HEK293 (cell line): ENCODE measurements at regions not wholly inside any gene's neighbourhood (a gene's known extent, or its start where the extent isn't known, plus 50 kb on each side); places are given as distances from the start of the nearest gene placed in this dataset.
"Not testable (repeated sequence)": the region's sequence is repeated elsewhere in the genome, so short reads cannot be mapped to it uniquely, and the experiment has no call there.

Experiments
- CTCF ChIA-PET: fragments of 350-600 bp; formaldehyde crosslinking; extraction: SDS; loops from one replicate; lab custom pipeline; 2021; ENCODE audit warnings: antibody characterized with exemption; lab: Yijun Ruan, JAX
- POLR2A ChIA-PET: fragments of 300-600 bp; formaldehyde crosslinking; extraction: SDS; loops from one replicate; lab custom pipeline; 2020; ENCODE audit warnings: antibody characterized with exemption, inconsistent platforms; lab: Yijun Ruan, JAX
- H3K27ac ChIP-seq: fragments of 200-500 bp; sonication (Bioruptor generic); 2 replicates; pipeline ENCODE4 v1.5.1; 2014; ENCODE audit warnings: low read depth, low read length, control low read depth, inconsistent platforms; ENCODE audit errors: extremely low read depth
- H3K36me3 ChIP-seq, 2 experiments: fragments of 200-500 bp in 1 of 2; sonication (Bioruptor generic) in 1 of 2; 1 replicate in 1 of 2; 2 replicates in 1 of 2; pipeline ENCODE4 v1.5.1; 2014 to 2017; ENCODE audit warnings: inconsistent platforms in 2 of 2, low read length in 2 of 2; ENCODE audit not compliant: control insufficient read depth in 2 of 2, insufficient read depth in 1 of 2
- H3K4me1 ChIP-seq: fragments of 200-500 bp; sonication (Bioruptor generic); 2 replicates; pipeline ENCODE4 v1.5.1; 2014; ENCODE audit warnings: mild to moderate bottlenecking, low read length, inconsistent platforms; ENCODE audit not compliant: control insufficient read depth, insufficient read depth
- H3K4me3 ChIP-seq: 2 replicates; pipeline ENCODE4 v1.5.1; 2011; ENCODE audit warnings: low read depth, mild to moderate bottlenecking, control low read depth, low read length, moderate library complexity
- H3K9me3 ChIP-seq: fragments of 200-500 bp; sonication (Bioruptor generic); 2 replicates; pipeline ENCODE4 v1.5.1; 2014; ENCODE audit warnings: low read depth, low read length, inconsistent platforms; ENCODE audit not compliant: control insufficient read depth, insufficient read depth
- EGR2 ChIP-seq: fragments of 450-650 bp; formaldehyde crosslinking; IDR thresholded peaks from 2 replicates; pipeline ENCODE4 v1.5.1; 2016; ENCODE audit warnings: low read depth, missing biosample characterization, missing genetic modification characterization
- KLF7 ChIP-seq: fragments of 450-650 bp; formaldehyde crosslinking; IDR thresholded peaks from 2 replicates; pipeline ENCODE4 v1.5.1; 2016; ENCODE audit warnings: missing biosample characterization, missing genetic modification characterization, borderline replicate concordance
- KLF8 ChIP-seq: fragments of 450-650 bp; formaldehyde crosslinking; IDR thresholded peaks from 2 replicates; pipeline ENCODE4 v1.5.1; 2016; ENCODE audit warnings: missing biosample characterization, missing genetic modification characterization
- KLF9 ChIP-seq: fragments of 450-650 bp; formaldehyde crosslinking; IDR thresholded peaks from 2 replicates; pipeline ENCODE4 v1.5.1; 2016; ENCODE audit warnings: missing biosample characterization, missing genetic modification characterization, low read depth
- ZBTB26 ChIP-seq: fragments of 450-650 bp; formaldehyde crosslinking; optimal IDR thresholded peaks from 2 replicates; pipeline ENCODE3; 2016; ENCODE audit warnings: missing biosample characterization, mild to moderate bottlenecking, missing genetic modification characterization
- ZEB2 ChIP-seq: fragments of 450-650 bp; formaldehyde crosslinking; IDR thresholded peaks from 2 replicates; pipeline ENCODE4 v1.5.1; 2016; ENCODE audit warnings: missing biosample characterization, missing genetic modification characterization
- ZNF10 ChIP-seq: fragments of 450-650 bp; formaldehyde crosslinking; IDR thresholded peaks from 2 replicates; pipeline ENCODE4 v1.5.1; 2017; ENCODE audit warnings: missing biosample characterization, missing genetic modification characterization
- ZNF114 ChIP-seq: fragments of 450-650 bp; formaldehyde crosslinking; IDR thresholded peaks from 2 replicates; pipeline ENCODE4 v1.5.0; 2017; ENCODE audit warnings: missing biosample characterization, missing genetic modification characterization
- ZNF610 ChIP-seq: fragments of 450-650 bp; formaldehyde crosslinking; IDR thresholded peaks from 2 replicates; pipeline ENCODE4 v1.5.1; 2016; ENCODE audit warnings: missing biosample characterization, missing genetic modification characterization, borderline replicate concordance
- ZNF654 ChIP-seq: fragments of 450-650 bp; formaldehyde crosslinking; IDR thresholded peaks from 2 replicates; pipeline ENCODE4 v1.5.1; 2016; ENCODE audit warnings: low read depth, missing biosample characterization, missing genetic modification characterization
- ZNF660 ChIP-seq: fragments of 450-650 bp; IDR thresholded peaks from 2 replicates; pipeline ENCODE4 v1.5.1; 2018; ENCODE audit warnings: missing biosample characterization, mild to moderate bottlenecking, missing genetic modification characterization
- ZNF664 ChIP-seq: fragments of 450-650 bp; formaldehyde crosslinking; IDR thresholded peaks from 2 replicates; pipeline ENCODE4 v1.5.1; 2016; ENCODE audit warnings: missing biosample characterization, missing genetic modification characterization
- TF ChIP-seq, protein P1 (sequence below): fragments of 450-650 bp; formaldehyde crosslinking; IDR thresholded peaks from 2 replicates; pipeline ENCODE4 v1.5.1; 2016; ENCODE audit warnings: missing biosample characterization, missing genetic modification characterization
- TF ChIP-seq, protein P2 (sequence below): fragments of 450-650 bp; formaldehyde crosslinking; IDR thresholded peaks from 2 replicates; pipeline ENCODE4 v1.5.1; 2016; ENCODE audit warnings: missing biosample characterization, missing genetic modification characterization, low read depth

- ChIA-PET CTCF (no interaction called here), POLR2A (no interaction called here)
These were observed 194.6 kb upstream of the IRS2 start for GRCh38 chr13:109981000-109981399.

DNA sequence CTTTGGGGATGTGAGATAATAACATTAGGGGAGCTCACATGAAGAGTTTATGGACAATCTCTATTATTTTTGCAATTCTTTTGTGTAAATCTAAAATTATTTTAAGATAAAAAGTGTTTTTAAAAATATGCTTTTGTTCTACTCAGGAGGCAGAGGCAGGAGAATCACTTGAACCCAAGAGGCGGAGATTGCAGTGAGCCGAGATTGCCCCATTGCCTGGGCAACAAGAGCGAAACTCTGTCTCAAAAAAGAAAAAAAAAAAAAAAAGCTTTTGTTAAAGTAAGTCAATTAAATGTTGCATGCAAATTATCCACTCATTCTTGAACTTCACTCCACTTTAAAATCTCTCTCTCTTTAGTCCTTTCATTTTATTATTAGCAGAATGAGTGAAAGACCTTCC, 193.3 kb upstream of the IRS2 start:
- POLR2A ChIA-PET, CTCF ChIA-PET: not testable (repeated sequence)

More at GRCh38 chr13:109981000-109981399, 194.6 kb upstream of the IRS2 start:
- H3K27ac ChIP-seq: no peak overlapping the region
- H3K36me3 ChIP-seq: no peaks in the 10 kb centered on the region
- H3K9me3 ChIP-seq: no peaks in the 10 kb centered on the region
- no peaks in the 10 kb centered on the region for H3K4me1 ChIP-seq
- H3K4me3 ChIP-seq: no peak overlapping the region
- TF ChIP-seq, protein P1, sequence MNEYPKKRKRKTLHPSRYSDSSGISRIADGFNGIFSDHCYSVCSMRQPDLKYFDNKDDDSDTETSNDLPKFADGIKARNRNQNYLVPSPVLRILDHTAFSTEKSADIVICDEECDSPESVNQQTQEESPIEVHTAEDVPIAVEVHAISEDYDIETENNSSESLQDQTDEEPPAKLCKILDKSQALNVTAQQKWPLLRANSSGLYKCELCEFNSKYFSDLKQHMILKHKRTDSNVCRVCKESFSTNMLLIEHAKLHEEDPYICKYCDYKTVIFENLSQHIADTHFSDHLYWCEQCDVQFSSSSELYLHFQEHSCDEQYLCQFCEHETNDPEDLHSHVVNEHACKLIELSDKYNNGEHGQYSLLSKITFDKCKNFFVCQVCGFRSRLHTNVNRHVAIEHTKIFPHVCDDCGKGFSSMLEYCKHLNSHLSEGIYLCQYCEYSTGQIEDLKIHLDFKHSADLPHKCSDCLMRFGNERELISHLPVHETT (tag by site-specific recombination): no peak
- TF ChIP-seq ZNF610 (tag by site-specific recombination) (no peak), ZNF660 (tag by site-specific recombination) (no peak), KLF9 (tag by site-specific recombination) (no peak), KLF7 (tag by site-specific recombination) (no peak), KLF8 (tag by site-specific recombination) (no peak), ZEB2 (no peak), ZNF664 (tag by site-specific recombination) (no peak), EGR2 (no peak)
- TF ChIP-seq, protein P2, sequence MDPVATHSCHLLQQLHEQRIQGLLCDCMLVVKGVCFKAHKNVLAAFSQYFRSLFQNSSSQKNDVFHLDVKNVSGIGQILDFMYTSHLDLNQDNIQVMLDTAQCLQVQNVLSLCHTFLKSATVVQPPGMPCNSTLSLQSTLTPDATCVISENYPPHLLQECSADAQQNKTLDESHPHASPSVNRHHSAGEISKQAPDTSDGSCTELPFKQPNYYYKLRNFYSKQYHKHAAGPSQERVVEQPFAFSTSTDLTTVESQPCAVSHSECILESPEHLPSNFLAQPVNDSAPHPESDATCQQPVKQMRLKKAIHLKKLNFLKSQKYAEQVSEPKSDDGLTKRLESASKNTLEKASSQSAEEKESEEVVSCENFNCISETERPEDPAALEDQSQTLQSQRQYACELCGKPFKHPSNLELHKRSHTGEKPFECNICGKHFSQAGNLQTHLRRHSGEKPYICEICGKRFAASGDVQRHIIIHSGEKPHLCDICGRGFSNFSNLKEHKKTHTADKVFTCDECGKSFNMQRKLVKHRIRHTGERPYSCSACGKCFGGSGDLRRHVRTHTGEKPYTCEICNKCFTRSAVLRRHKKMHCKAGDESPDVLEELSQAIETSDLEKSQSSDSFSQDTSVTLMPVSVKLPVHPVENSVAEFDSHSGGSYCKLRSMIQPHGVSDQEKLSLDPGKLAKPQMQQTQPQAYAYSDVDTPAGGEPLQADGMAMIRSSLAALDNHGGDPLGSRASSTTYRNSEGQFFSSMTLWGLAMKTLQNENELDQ (tag by site-specific recombination): no peak

GRCh38 chr13:109979228-109979627, 192.8 kb upstream of the IRS2 start:
- no peak for TF ChIP-seq ZNF654 (tag by site-specific recombination)
- TF ChIP-seq ZBTB26 (tag by site-specific recombination): no peak
- no peak for TF ChIP-seq ZNF10 (tag by site-specific recombination)
- no peak for TF ChIP-seq ZNF114
- CTCF ChIA-PET: no interaction called here

More for the DNA sequence above, 193.3 kb upstream of the IRS2 start:
- H3K4me3 ChIP-seq, H3K27ac ChIP-seq, H3K9me3 ChIP-seq, H3K4me1 ChIP-seq, H3K36me3 ChIP-seq: not testable (repeated sequence)

More at GRCh38 chr13:109979228-109979627, 192.8 kb upstream of the IRS2 start:
- Histone ChIP-seq H3K9me3 (no peaks in the 10 kb centered on the region), H3K4me3 (no peak overlapping the region), H3K27ac (no peak overlapping the region), H3K36me3 (no peaks in the 10 kb centered on the region), H3K4me1 (no peaks in the 10 kb centered on the region)
- POLR2A ChIA-PET: no interaction called here
